ENCODE measurements at regions not wholly inside any gene's neighbourhood (a gene's known extent, or its start where the extent isn't known, plus 50 kb on each side); places are given as distances from the start of the nearest gene placed in this dataset.

- H3K27ac ChIP-seq = no peak overlapping the region
- no peaks in the 10 kb centered on the region for H3K9me3 ChIP-seq
- no peak overlapping the region for H3K4me3 ChIP-seq
- no peak for TF ChIP-seq POLR2A (IDR thresholded peaks at IDR 0.05)
- no peak for TF ChIP-seq CTCF (IDR thresholded peaks at IDR 0.05)
- H3K4me1 ChIP-seq = no peaks in the 10 kb centered on the region
- H3K36me3 ChIP-seq = peaks cover 0 to 32% (median 0%) of the 10 kb centered on the region in 3 donors
- H3K27me3 ChIP-seq = no peaks in the 10 kb centered on the region
- no peak for DNase-seq
Observed at GRCh38 chr22:26775394-26775793, 118.0 kb downstream of the MIAT start.

- TF ChIP-seq CTCF (IDR thresholded peaks at IDR 0.05) (no peak), POLR2A (IDR thresholded peaks at IDR 0.05) (no peak)
- Histone ChIP-seq H3K36me3 (peaks cover 0 to 44% (median 0%) of the 10 kb centered on the region in 3 donors), H3K4me3 (no peak overlapping the region), H3K27me3 (no peaks in the 10 kb centered on the region), H3K27ac (no peak overlapping the region), H3K9me3 (no peaks in the 10 kb centered on the region), H3K4me1 (no peaks in the 10 kb centered on the region)
- no peak for DNase-seq
Observed at GRCh38 chr22:26777156-26777801, 119.9 kb downstream of the MIAT start.

GRCh38 chr22:26778372-26778771 is 121.0 kb downstream of the MIAT start:
- Histone ChIP-seq H3K4me3 (no peak overlapping the region), H3K27ac (no peak overlapping the region), H3K27me3 (no peaks in the 10 kb centered on the region), H3K36me3 (peaks cover 0 to 44% (median 0%) of the 10 kb centered on the region in 3 donors), H3K4me1 (no peaks in the 10 kb centered on the region), H3K9me3 (no peaks in the 10 kb centered on the region)
- TF ChIP-seq CTCF (IDR thresholded peaks at IDR 0.05) (no peak), POLR2A (IDR thresholded peaks at IDR 0.05) (no peak)
- DNase-seq = no peak

- H3K27ac ChIP-seq = no peak overlapping the region
- no peaks in the 10 kb centered on the region for H3K4me1 ChIP-seq
- no peak for DNase-seq
- TF ChIP-seq CTCF (IDR thresholded peaks at IDR 0.05) = no peak
- no peak for TF ChIP-seq POLR2A (IDR thresholded peaks at IDR 0.05)
- no peaks in the 10 kb centered on the region for H3K27me3 ChIP-seq
- H3K36me3 ChIP-seq = peaks cover 0 to 46% (median 0%) of the 10 kb centered on the region in 3 donors
- H3K9me3 ChIP-seq = no peaks in the 10 kb centered on the region
- H3K4me3 ChIP-seq = no peak overlapping the region
Observed at GRCh38 chr22:26779108-26779507, 121.7 kb downstream of the MIAT start.

GRCh38 chr22:26779929-26780328 is 122.5 kb downstream of the MIAT start:
- Histone ChIP-seq H3K36me3 (peaks cover 0 to 48% (median 0%) of the 10 kb centered on the region in 3 donors), H3K9me3 (no peaks in the 10 kb centered on the region), H3K4me1 (no peaks in the 10 kb centered on the region), H3K4me3 (no peak overlapping the region), H3K27ac (no peak overlapping the region), H3K27me3 (no peaks in the 10 kb centered on the region)
- TF ChIP-seq CTCF (IDR thresholded peaks at IDR 0.05) = no peak
- no peak for TF ChIP-seq POLR2A (IDR thresholded peaks at IDR 0.05)
- no peak for DNase-seq

Data from Peyer's patch (tissue), 4 donors.